Panc1 (cell line): ENCODE measurements at regions not wholly inside any gene's neighbourhood (a gene's known extent, or its start where the extent isn't known, plus 50 kb on each side); places are given as distances from the start of the nearest gene placed in this dataset.

ENCODE experiments used
- CTCF ChIP-seq: fragments of 450-650 bp; IDR thresholded peaks from 2 replicates; pipeline ENCODE4 v1.5.1; 2017; ENCODE audit warnings: mild to moderate bottlenecking
- SIN3A ChIP-seq: IDR thresholded peaks from 2 replicates; pipeline ENCODE4 v1.6.1; 2012; ENCODE audit warnings: low read depth, mild to moderate bottlenecking, low read length, moderate library complexity, borderline replicate concordance; ENCODE audit not compliant: insufficient read depth

GRCh38 chr4:126568652-126569570 is 1063.8 kb upstream of the INTU start:
- TF ChIP-seq SIN3A = no peak
- TF ChIP-seq CTCF = no peak
